K562 (cell line): ENCODE measurements at regions not wholly inside any gene's neighbourhood (a gene's known extent, or its start where the extent isn't known, plus 50 kb on each side); places are given as distances from the start of the nearest gene placed in this dataset.

ENCODE experiments used
- ATAC-seq: fragments of 200-7000 bp; cut with Tn5 transposase; 3 replicates; pipeline ENCODE4 v1.9.1; 2020; ENCODE audit warnings: moderate library complexity
- BruUV-seq: library from RNA; stranded (reverse); fragments of 400-500 nt; replicated peaks from 2 replicates; lab custom pipeline; 2021; lab: Mats Ljungman, UMichigan
- CTCF ChIA-PET: fragments of 300-600 bp; formaldehyde crosslinking; extraction: SDS; loops from one replicate; lab custom pipeline; 2021; ENCODE audit warnings: low intra/inter-chr PET ratio; lab: Yijun Ruan, JAX
- POLR2A ChIA-PET: fragments of 300-600, 350-650 bp; sonication (Branson Sonifier 250); formaldehyde crosslinking; extraction: SDS; loops from one replicate; lab custom pipeline; 2021; ENCODE audit warnings: antibody characterized with exemption, inconsistent platforms; lab: Yijun Ruan, JAX
- DNase-seq, 4 experiments: peaks; one replicate each; pipeline versions ENCODE4 v3.0.0 to v3.0.0-alpha.2; 2011 to 2018; ENCODE audit warnings: low spot score in 3 of 4, mixed read lengths in 3 of 4; ENCODE audit errors: extremely low read depth in 1 of 4
- FAIRE-seq: peaks from 2 replicates; lab custom pipeline; 2011; peaks lifted over from hg19 to GRCh38; lab: Jason Lieb, UNC
- H2AFZ ChIP-seq: 2 replicates; pipeline ENCODE4 v1.6.0; 2011; ENCODE audit warnings: low read depth, low read length, control low read depth, inconsistent platforms
- H3K27ac ChIP-seq: fragments of 200-600 bp; 3 replicates; pipeline ENCODE4 v1.8.0; 2011; ENCODE audit warnings: low read depth, mild to moderate bottlenecking, control low read depth, inconsistent platforms, low read length, moderate library complexity, mixed read lengths; ENCODE audit errors: extremely low read depth
- H3K27me3 ChIP-seq, 2 experiments: fragments of 300-600 bp in 1 of 2; 2 replicates in 1 of 2; 3 replicates in 1 of 2; pipeline versions ENCODE4 v1.6.0 to v1.8.0; 2011; ENCODE audit warnings: inconsistent platforms in 2 of 2, low read length in 2 of 2, mild to moderate bottlenecking in 1 of 2, mixed read lengths in 1 of 2, moderate library complexity in 1 of 2; ENCODE audit not compliant: control insufficient read depth in 2 of 2, insufficient read depth in 2 of 2
- H3K36me3 ChIP-seq: fragments of 300-600 bp; 3 replicates; pipeline ENCODE4 v1.8.0; 2011; ENCODE audit warnings: mild to moderate bottlenecking, low read length, inconsistent platforms; ENCODE audit not compliant: control insufficient read depth, insufficient read depth
- H3K4me1 ChIP-seq, 2 experiments: fragments of 200-600 bp in 1 of 2; replicated peaks in 1 of 2; 2 replicates in 1 of 2; 3 replicates in 1 of 2; pipeline versions ENCODE4 v1.5.1 to v1.8.0; 2011; ENCODE audit warnings: inconsistent platforms in 2 of 2, low read length in 2 of 2, mild to moderate bottlenecking in 1 of 2, mixed read lengths in 1 of 2, moderate library complexity in 1 of 2; ENCODE audit not compliant: control insufficient read depth in 2 of 2, insufficient read depth in 2 of 2
- H3K4me2 ChIP-seq: 2 replicates; pipeline ENCODE4 v1.6.1; 2011; ENCODE audit warnings: low read length, control low read depth, inconsistent platforms, mixed read lengths; ENCODE audit not compliant: insufficient read depth
- H3K4me3 ChIP-seq: fragments of 200-600 bp; sonication (generic), shearing (Covaris generic); 2 replicates; pipeline ENCODE4 v1.5.1; 2016; ENCODE audit warnings: control low read depth, inconsistent platforms
- H3K79me2 ChIP-seq: fragments of 200-600 bp; 3 replicates; pipeline ENCODE4 v1.8.0; 2011; ENCODE audit warnings: low read length, inconsistent platforms; ENCODE audit not compliant: control insufficient read depth, insufficient read depth
- H3K9ac ChIP-seq, 2 experiments: 2 replicates each; pipeline versions ENCODE4 v1.6.0 to v1.6.1; 2011; ENCODE audit warnings: low read depth in 2 of 2, low read length in 2 of 2, control low read depth in 1 of 2, inconsistent platforms in 1 of 2, mild to moderate bottlenecking in 1 of 2, mixed read lengths in 1 of 2; ENCODE audit not compliant: insufficient read depth in 1 of 2
- H3K9me1 ChIP-seq: one replicate; pipeline ENCODE4 v1.6.0; 2011; ENCODE audit warnings: inconsistent platforms, mild to moderate bottlenecking, low read length, moderate library complexity; ENCODE audit not compliant: control insufficient read depth, insufficient read depth
- H3K9me3 ChIP-seq: replicated peaks from 2 replicates; pipeline ENCODE4 v1.5.1; 2011; ENCODE audit warnings: low read depth, low read length, inconsistent platforms; ENCODE audit not compliant: control insufficient read depth, insufficient read depth
- H4K20me1 ChIP-seq: replicated peaks from 2 replicates; pipeline ENCODE4 v1.6.1; 2011; ENCODE audit warnings: low read length, inconsistent platforms, mixed read lengths; ENCODE audit not compliant: control insufficient read depth, insufficient read depth
- CEBPB ChIP-seq: fragments of 450-650 bp; IDR thresholded peaks from 2 replicates; pipeline ENCODE4 v1.6.1; 2016; ENCODE audit warnings: missing genetic modification characterization, missing compliant biosample characterization
- DPF2 ChIP-seq: fragments of 450-650 bp; IDR thresholded peaks from 2 replicates; pipeline ENCODE4 v1.6.1; 2016
- FOXA3 ChIP-seq, 2 experiments: fragments of 450-650 bp in 1 of 2; sonication (generic) in 1 of 2; formaldehyde crosslinking; IDR thresholded peaks in 1 of 2; conservative IDR thresholded peaks in 1 of 2; 2 replicates each; pipeline versions ENCODE4 v1.4.0 to v1.8.0; 2020 to 2022; ENCODE audit warnings: mild to moderate bottlenecking in 2 of 2, missing genetic modification reagents in 1 of 2
- FOXM1 ChIP-seq, 2 experiments: fragments of 450-650 bp in 1 of 2; sonication (generic) in 1 of 2; formaldehyde crosslinking in 1 of 2; IDR thresholded peaks; 2 replicates each; pipeline versions ENCODE4 v1.6.1 to v1.9.0; 2017 to 2022; ENCODE audit warnings: low read depth in 2 of 2, mild to moderate bottlenecking in 2 of 2, missing genetic modification reagents in 1 of 2, moderate library complexity in 1 of 2
- HCFC1 ChIP-seq: IDR thresholded peaks from 2 replicates; pipeline ENCODE4 v1.6.1; 2012; ENCODE audit warnings: low read depth, low read length, improper control_type of control experiment
- IRF2 ChIP-seq: sonication (generic); formaldehyde crosslinking; IDR thresholded peaks from 2 replicates; pipeline ENCODE4 v1.8.1; 2022; ENCODE audit warnings: mild to moderate bottlenecking, missing genetic modification reagents
- MTA3 ChIP-seq: fragments of 450-650 bp; formaldehyde crosslinking; IDR thresholded peaks from 2 replicates; pipeline ENCODE4 v1.6.1; 2017; ENCODE audit warnings: mild to moderate bottlenecking, borderline replicate concordance
- MTF1 ChIP-seq: fragments of 250-450 bp; sonication (Bioruptor Pico); IDR thresholded peaks from 2 replicates; pipeline ENCODE4 v1.9.0; 2021; ENCODE audit warnings: moderate library complexity, mild to moderate bottlenecking, inconsistent platforms, borderline replicate concordance
- SNIP1 ChIP-seq: fragments of 450-650 bp; IDR thresholded peaks from 2 replicates; pipeline ENCODE4 v1.7.1; 2017; ENCODE audit warnings: low read depth, mild to moderate bottlenecking
- SP2 ChIP-seq: IDR thresholded peaks from 2 replicates; pipeline ENCODE4 v1.6.1; 2011; ENCODE audit warnings: mild to moderate bottlenecking, low read depth, low read length, moderate library complexity; ENCODE audit not compliant: poor library complexity, severe bottlenecking; ENCODE audit errors: extremely low read depth
- SPI1 ChIP-seq: IDR thresholded peaks from 2 replicates; pipeline ENCODE4 v1.6.1; 2011; ENCODE audit warnings: low read depth, low read length, control low read depth, borderline replicate concordance
- TFE3 ChIP-seq: fragments of 450-650 bp; formaldehyde crosslinking; IDR thresholded peaks from 2 replicates; pipeline ENCODE4 v1.4.0; 2020; ENCODE audit warnings: mild to moderate bottlenecking, mixed read lengths
- TOE1 ChIP-seq, 2 experiments: fragments of 450-650 bp in 1 of 2; sonication (generic) in 1 of 2; formaldehyde crosslinking in 1 of 2; IDR thresholded peaks; 2 replicates each; pipeline versions ENCODE4 v1.7.1 to v1.8.0; 2016 to 2022; ENCODE audit warnings: borderline replicate concordance in 2 of 2, mild to moderate bottlenecking in 2 of 2, antibody characterized with exemption in 1 of 2, inconsistent platforms in 1 of 2, low read depth in 1 of 2, missing genetic modification reagents in 1 of 2, moderate library complexity in 1 of 2
- USF2 ChIP-seq: sonication (generic); formaldehyde crosslinking; IDR thresholded peaks from 2 replicates; pipeline ENCODE4 v1.5.0; 2020; ENCODE audit warnings: missing genetic modification reagents
- ZFPM2 ChIP-seq: fragments of 250-450 bp; sonication (Bioruptor Pico); IDR thresholded peaks from 2 replicates; pipeline ENCODE4 v1.5.1; 2022; ENCODE audit warnings: mild to moderate bottlenecking
- ZNF445 ChIP-seq: fragments of 250-450 bp; sonication (Bioruptor Pico); IDR thresholded peaks from 2 replicates; pipeline ENCODE4 v1.4.0; 2020; ENCODE audit warnings: low read depth, mild to moderate bottlenecking, moderate library complexity
- ZNF766 ChIP-seq: fragments of 200-800 bp; sonication (Bioruptor generic); conservative IDR thresholded peaks from 2 replicates; pipeline ENCODE4 v1.6.1; 2016; ENCODE audit warnings: missing genetic modification characterization, missing compliant biosample characterization
- ZSCAN29 ChIP-seq: fragments of 450-650 bp; IDR thresholded peaks from 2 replicates; pipeline ENCODE4 v1.6.1; 2017
- WGBS: fragments of 100-300 bp; shearing (Covaris generic); methylation state at CpG from one replicate; pipeline ENCODE4 v1.1.6; 2016; ENCODE audit warnings: low coverage, mixed read lengths; ENCODE audit not compliant: insufficient coverage; ENCODE audit errors: missing lambda C conversion rate; 5-methylcytosine and 5-hydroxymethylcytosine counted together
- in situ Hi-C: fragments of 300-500 bp; cut with MboI; formaldehyde crosslinking; loops from 4 replicates; pipeline ENCODE4 v1.15.0; 2018; ENCODE audit warnings: inconsistent platforms, mixed read lengths
- intact Hi-C: fragments of 100-400 bp; cut with micrococcal nuclease; formaldehyde crosslinking; loops from 2 replicates; pipeline ENCODE4 v1.14.2; 2022
- TF ChIP-seq, protein P1 (sequence below): fragments of 450-650 bp; IDR thresholded peaks from 2 replicates; pipeline ENCODE4 v1.6.1; 2017; ENCODE audit warnings: mild to moderate bottlenecking, moderate library complexity

DNA sequence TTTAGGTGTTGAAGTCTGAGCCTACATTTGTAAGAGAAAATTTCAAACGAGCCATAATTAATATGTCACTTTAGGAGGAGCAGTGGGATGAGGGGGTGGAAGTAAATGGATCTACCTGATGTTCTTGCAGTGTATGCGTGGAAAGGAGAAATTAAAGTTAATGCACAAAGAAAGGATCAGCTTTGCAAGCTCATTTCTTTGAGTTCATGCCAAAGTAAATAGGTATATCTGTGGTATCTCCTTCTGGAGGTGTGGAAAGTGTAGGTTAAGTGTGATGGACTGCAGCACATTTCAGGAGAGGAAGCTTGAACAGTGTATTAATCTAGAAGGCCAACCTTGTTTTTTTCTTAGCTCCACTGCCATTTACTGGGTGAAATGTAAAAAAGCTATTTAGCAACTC, 307.5 kb upstream of the ZEB2 start (continued):
- TF ChIP-seq, protein P1, sequence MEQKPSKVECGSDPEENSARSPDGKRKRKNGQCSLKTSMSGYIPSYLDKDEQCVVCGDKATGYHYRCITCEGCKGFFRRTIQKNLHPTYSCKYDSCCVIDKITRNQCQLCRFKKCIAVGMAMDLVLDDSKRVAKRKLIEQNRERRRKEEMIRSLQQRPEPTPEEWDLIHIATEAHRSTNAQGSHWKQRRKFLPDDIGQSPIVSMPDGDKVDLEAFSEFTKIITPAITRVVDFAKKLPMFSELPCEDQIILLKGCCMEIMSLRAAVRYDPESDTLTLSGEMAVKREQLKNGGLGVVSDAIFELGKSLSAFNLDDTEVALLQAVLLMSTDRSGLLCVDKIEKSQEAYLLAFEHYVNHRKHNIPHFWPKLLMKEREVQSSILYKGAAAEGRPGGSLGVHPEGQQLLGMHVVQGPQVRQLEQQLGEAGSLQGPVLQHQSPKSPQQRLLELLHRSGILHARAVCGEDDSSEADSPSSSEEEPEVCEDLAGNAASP, result no peak
- no peak for TF ChIP-seq ZSCAN29
- no peak for TF ChIP-seq IRF2 (CRISPR knock-in tag)
- TF ChIP-seq SP2, result no peak
- TF ChIP-seq ZNF445 (CRISPR knock-in tag), result no peak
- TF ChIP-seq MTF1 (CRISPR knock-in tag), result no peak
- TF ChIP-seq MTA3, result no peak
- no peak for TF ChIP-seq SNIP1
- TF ChIP-seq FOXA3 (CRISPR knock-in tag; conservative IDR thresholded peaks at IDR 0.05 in 1 of 2, IDR thresholded peaks at IDR 0.05 in 1 of 2), result peak in 1 of 2 experiments; percentile 94; a peak in 2 of 4 replicates
- TF ChIP-seq CEBPB (tag), result no peak

GRCh38 chr2:144826105-144826504, 306.2 kb upstream of the ZEB2 start:
- ATAC-seq (peak; percentile 50), FAIRE-seq (no peak), DNase-seq (no peak)
- H3K27me3 ChIP-seq, result no peaks in the 10 kb centered on the region
- no peak overlapping the region for H3K9ac ChIP-seq
- H3K9me1 ChIP-seq, result no peaks in the 10 kb centered on the region
- in situ Hi-C loops, result no loop called here
- no peaks in the 10 kb centered on the region for H4K20me1 ChIP-seq
- no TSS peak for BruUV-seq
- no peaks in the 10 kb centered on the region; a peak in 2 of 5 replicates for H3K4me1 ChIP-seq
- WGBS, result 15% methylated on average over 2 of the region's 2 CpGs
- intact Hi-C loops, result no loop called here
- H2AFZ ChIP-seq, result peak overlapping the region; percentile 43
- H3K4me2 ChIP-seq, result no peak overlapping the region
- H3K36me3 ChIP-seq, result no peaks in the 10 kb centered on the region
- ChIA-PET CTCF (no interaction called here), POLR2A (no interaction called here)
- H3K4me3 ChIP-seq, result no peak overlapping the region
- no peaks in the 10 kb centered on the region; the same call in 1 of the 2 replicates for H3K9me3 ChIP-seq
- no peaks in the 10 kb centered on the region for H3K79me2 ChIP-seq
- H3K27ac ChIP-seq, result no peak overlapping the region
- TF ChIP-seq ZFPM2 (CRISPR knock-in tag) (no peak), SPI1 (peak; percentile 82; the same call in 1 of the 2 replicates), USF2 (CRISPR knock-in tag) (peak; percentile 66), TOE1 (IDR thresholded peaks at IDR 0.05; ENCODE audit: borderline replicate concordance) (peak; percentile 69; the same call in 1 of the 2 replicates), TOE1 (CRISPR knock-in tag; IDR thresholded peaks at IDR 0.05; ENCODE audit: borderline replicate concordance, low read depth) (no peak), ZNF766 (CRISPR knock-in tag) (0 out of 2 replicates have a peak, but pooled peaks have one; percentile 35), HCFC1 (peak; percentile 58; the same call in 1 of the 2 replicates), TFE3 (CRISPR knock-in tag) (peak; percentile 94), DPF2 (no peak), FOXM1 (IDR thresholded peaks at IDR 0.05; ENCODE audit: low read depth) (no peak), FOXM1 (CRISPR knock-in tag; IDR thresholded peaks at IDR 0.05; ENCODE audit: low read depth) (no peak)
